Activated naive CD8-positive, alpha-beta T cell treated with anti-CD3 and anti-CD28 coated beads, Interleukin-2, amount 10 ng/mL, durations not matched to agents 7 days and 5 days (primary cell): ENCODE measurements at regions not wholly inside any gene's neighbourhood (a gene's known extent, or its start where the extent isn't known, plus 50 kb on each side); places are given as distances from the start of the nearest gene placed in this dataset.
"Not testable (repeated sequence)": the region's sequence is repeated elsewhere in the genome, so short reads cannot be mapped to it uniquely, and the experiment has no call there.

Source experiments
- ATAC-seq: fragments of 150-1000 bp; cut with Tn5 transposase; one replicate; pipeline ENCODE4 v1.10.0; 2021; ENCODE audit warnings: low read depth, moderate library complexity
- POLR2A ChIA-PET: fragments of 350-600 bp; sonication (Branson Sonifier 250); formaldehyde crosslinking; loops from one replicate; lab custom pipeline; 2021; ENCODE audit warnings: antibody characterized with exemption; lab: Charles Lee
- DNase-seq: peaks from one replicate; pipeline ENCODE4 v3.0.0; 2021
- H3K27ac Mint-ChIP-seq: one replicate; pipeline ENCODE4 v1.8.0; 2022; ENCODE audit warnings: mild to moderate bottlenecking, mixed read lengths
- H3K27me3 Mint-ChIP-seq: one replicate; pipeline ENCODE4 v1.8.0; 2022; ENCODE audit warnings: mild to moderate bottlenecking, moderate library complexity, mixed read lengths
- H3K36me3 Mint-ChIP-seq: one replicate; pipeline ENCODE4 v1.8.0; 2021; ENCODE audit warnings: mild to moderate bottlenecking, mixed read lengths
- H3K4me1 Mint-ChIP-seq: one replicate; pipeline ENCODE4 v1.8.0; 2021; ENCODE audit warnings: mixed read lengths
- H3K4me3 Mint-ChIP-seq: one replicate; pipeline ENCODE4 v1.8.0; 2022; ENCODE audit warnings: mild to moderate bottlenecking, moderate library complexity, mixed read lengths
- H3K9me3 Mint-ChIP-seq: one replicate; pipeline ENCODE4 v1.8.0; 2021; ENCODE audit warnings: mixed read lengths

GRCh38 chr13:55602784-55603183, 1537.9 kb upstream of the PRR20A start:
- ATAC-seq (no peak), DNase-seq (no peak)
- H3K27me3 Mint-ChIP-seq = no peaks in the 10 kb centered on the region
- peaks cover 1% of the 10 kb centered on the region for H3K9me3 Mint-ChIP-seq
- H3K4me3 Mint-ChIP-seq = no peak overlapping the region
- no peak overlapping the region for H3K27ac Mint-ChIP-seq
- H3K36me3 Mint-ChIP-seq = no peaks in the 10 kb centered on the region
- POLR2A ChIA-PET = no interaction called here
- H3K4me1 Mint-ChIP-seq = no peaks in the 10 kb centered on the region

DNA sequence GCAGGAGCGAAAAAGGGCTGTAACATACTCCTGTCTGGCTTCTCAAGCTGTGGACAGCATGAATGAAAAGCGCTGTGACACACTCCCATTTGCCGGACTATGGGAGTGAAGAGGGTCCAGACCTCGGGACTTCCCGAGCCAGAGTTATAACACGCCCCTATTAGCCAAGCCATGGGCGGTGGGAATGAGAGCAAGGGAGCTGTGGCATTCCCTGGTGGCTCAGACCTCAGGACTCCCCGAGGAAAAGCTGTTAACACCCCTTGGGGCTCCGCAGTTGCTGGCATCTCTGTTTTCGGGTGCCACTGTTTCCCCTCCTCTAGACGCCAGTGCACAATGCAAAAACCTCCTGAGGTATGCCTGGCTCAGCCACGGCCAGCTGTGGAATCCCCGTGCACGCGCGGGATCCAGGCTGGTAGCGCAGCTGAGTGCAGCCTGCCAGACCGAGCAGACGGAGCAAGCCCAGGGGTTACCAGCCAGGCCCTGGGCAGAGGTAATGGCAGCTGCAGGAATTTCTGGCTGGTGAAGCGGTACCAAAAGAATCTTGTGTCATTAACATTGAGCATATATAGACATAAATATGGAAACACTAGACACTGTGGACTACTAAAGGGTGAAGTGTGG, 1534.6 kb upstream of the PRR20A start:
- no peak for DNase-seq
- POLR2A ChIA-PET = no interaction called here

GRCh38 chr13:55613429-55614187, 1527.1 kb upstream of the PRR20A start:
- ATAC-seq (no peak), DNase-seq (no peak)
- Mint-ChIP-seq H3K27me3 (no peaks in the 10 kb centered on the region), H3K36me3 (no peaks in the 10 kb centered on the region), H3K4me1 (no peaks in the 10 kb centered on the region), H3K4me3 (no peak overlapping the region), H3K27ac (no peak overlapping the region), H3K9me3 (peaks cover 2% of the 10 kb centered on the region)
- POLR2A ChIA-PET = no interaction called here

More for the DNA sequence above, 1534.6 kb upstream of the PRR20A start:
- H3K36me3 Mint-ChIP-seq = no peaks in the 10 kb centered on the region
- H3K4me1 Mint-ChIP-seq = no peaks in the 10 kb centered on the region
- H3K4me3 Mint-ChIP-seq = no peak overlapping the region
- peaks cover 1% of the 10 kb centered on the region for H3K9me3 Mint-ChIP-seq
- H3K27me3 Mint-ChIP-seq = no peaks in the 10 kb centered on the region
- no peak overlapping the region for H3K27ac Mint-ChIP-seq
- ATAC-seq = no peak

DNA sequence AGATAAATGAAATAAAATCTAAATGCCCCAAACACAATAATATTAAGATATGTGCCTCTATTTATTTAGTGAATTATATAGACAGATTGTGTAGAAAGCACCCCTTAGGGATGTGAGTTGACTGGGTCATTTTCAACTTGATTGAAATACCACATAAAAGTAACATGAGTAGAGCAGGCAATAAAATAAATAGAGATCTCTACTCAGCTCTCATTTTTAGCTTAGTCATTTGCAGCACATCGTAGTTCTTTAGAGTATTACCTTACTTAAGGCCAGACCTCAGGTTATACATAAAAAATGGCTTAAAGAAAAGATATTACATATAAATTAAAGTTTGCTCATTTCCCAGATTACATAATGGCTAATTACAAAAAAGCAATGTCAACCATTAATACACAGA, 1525.6 kb upstream of the PRR20A start:
- Mint-ChIP-seq H3K4me1 (no peaks in the 10 kb centered on the region), H3K4me3 (no peak overlapping the region), H3K36me3 (no peaks in the 10 kb centered on the region), H3K27ac (no peak overlapping the region), H3K9me3 (peaks cover 2% of the 10 kb centered on the region), H3K27me3 (no peaks in the 10 kb centered on the region)
- no peak for DNase-seq
- POLR2A ChIA-PET = no interaction called here
- no peak for ATAC-seq

GRCh38 chr13:55617241-55617640, 1523.5 kb upstream of the PRR20A start:
- Mint-ChIP-seq H3K4me3 (no peak overlapping the region), H3K36me3 (no peaks in the 10 kb centered on the region), H3K9me3 (peaks cover 2% of the 10 kb centered on the region), H3K27ac (no peak overlapping the region), H3K4me1 (no peaks in the 10 kb centered on the region), H3K27me3 (no peaks in the 10 kb centered on the region)
- ATAC-seq = no peak
- DNase-seq = no peak
- POLR2A ChIA-PET = no interaction called here

DNA sequence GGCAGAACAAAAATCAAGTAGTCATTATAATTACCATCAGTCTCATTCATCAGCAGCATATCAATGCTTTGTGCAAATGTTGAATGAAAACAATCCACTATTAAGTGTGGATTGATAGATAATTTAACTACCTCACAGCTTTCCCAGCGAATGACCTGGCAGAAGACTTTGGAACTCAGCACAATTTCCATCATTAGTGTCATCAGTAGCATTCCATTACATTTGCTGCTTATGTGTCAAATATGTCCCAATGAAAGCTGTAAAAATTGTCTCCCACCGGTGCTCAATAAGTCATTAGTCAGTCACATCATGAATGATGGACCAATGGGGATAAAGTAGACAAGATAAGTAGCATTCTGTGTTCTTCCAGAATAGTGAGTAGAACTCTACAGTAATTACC, 1513.5 kb upstream of the PRR20A start:
- ATAC-seq (no peak), DNase-seq (no peak)
- no peaks in the 10 kb centered on the region for H3K27me3 Mint-ChIP-seq
- POLR2A ChIA-PET = no interaction called here
- H3K27ac Mint-ChIP-seq = no peak overlapping the region
- no peaks in the 10 kb centered on the region for H3K4me1 Mint-ChIP-seq
- H3K36me3 Mint-ChIP-seq = no peaks in the 10 kb centered on the region
- H3K4me3 Mint-ChIP-seq = no peak overlapping the region
- H3K9me3 Mint-ChIP-seq = peaks cover 14% of the 10 kb centered on the region

- no peaks in the 10 kb centered on the region for H3K27me3 Mint-ChIP-seq
- no peak overlapping the region for H3K4me3 Mint-ChIP-seq
- no peaks in the 10 kb centered on the region for H3K36me3 Mint-ChIP-seq
Measured at GRCh38 chr13:55632402-55632801, 1508.3 kb upstream of the PRR20A start.

GRCh38 chr13:55649485-55649884, 1491.2 kb upstream of the PRR20A start:
- Mint-ChIP-seq H3K4me1 (no peaks in the 10 kb centered on the region), H3K27ac (no peak overlapping the region), H3K9me3 (no peaks in the 10 kb centered on the region), H3K27me3 (no peaks in the 10 kb centered on the region), H3K36me3 (no peaks in the 10 kb centered on the region), H3K4me3 (no peak overlapping the region)
- POLR2A ChIA-PET = no interaction called here
- DNase-seq = no peak
- ATAC-seq = no peak

More at GRCh38 chr13:55632402-55632801, 1508.3 kb upstream of the PRR20A start:
- no peak overlapping the region for H3K27ac Mint-ChIP-seq
- DNase-seq = no peak
- no peak for ATAC-seq
- no peaks in the 10 kb centered on the region for H3K4me1 Mint-ChIP-seq
- peaks cover 16% of the 10 kb centered on the region for H3K9me3 Mint-ChIP-seq
- POLR2A ChIA-PET = no interaction called here

GRCh38 chr13:55652657-55653056, 1488.1 kb upstream of the PRR20A start:
- Mint-ChIP-seq H3K27me3 (no peaks in the 10 kb centered on the region), H3K36me3 (no peaks in the 10 kb centered on the region), H3K9me3 (peaks cover 5% of the 10 kb centered on the region), H3K4me3 (no peak overlapping the region), H3K4me1 (no peaks in the 10 kb centered on the region), H3K27ac (no peak overlapping the region)
- no peak for ATAC-seq
- POLR2A ChIA-PET = no interaction called here
- no peak for DNase-seq

DNA sequence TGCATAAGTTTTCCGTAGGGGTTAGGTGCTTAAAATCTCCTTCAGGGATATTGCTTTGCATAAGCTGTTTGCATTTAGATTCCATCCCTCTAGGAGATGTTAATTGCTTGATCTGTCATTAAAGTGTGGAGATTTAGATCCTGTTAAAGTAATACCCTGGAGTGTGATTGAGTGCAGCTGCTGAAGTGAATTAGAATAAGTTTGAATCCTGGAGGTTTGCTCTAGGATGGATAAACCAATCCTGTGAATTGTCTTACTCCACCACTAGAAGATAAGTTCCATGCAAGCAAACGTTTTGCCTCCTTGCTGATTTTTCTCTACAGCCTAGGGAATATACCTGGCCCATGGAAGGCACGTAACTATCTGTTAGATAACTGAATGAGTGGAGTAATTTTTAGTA, 1487.2 kb upstream of the PRR20A start:
- no peak overlapping the region for H3K27ac Mint-ChIP-seq
- peaks cover 5% of the 10 kb centered on the region for H3K9me3 Mint-ChIP-seq
- no peaks in the 10 kb centered on the region for H3K4me1 Mint-ChIP-seq
- H3K36me3 Mint-ChIP-seq = no peaks in the 10 kb centered on the region
- H3K27me3 Mint-ChIP-seq = no peaks in the 10 kb centered on the region
- ATAC-seq = no peak
- POLR2A ChIA-PET = no interaction called here
- H3K4me3 Mint-ChIP-seq = no peak overlapping the region
- no peak for DNase-seq

DNA sequence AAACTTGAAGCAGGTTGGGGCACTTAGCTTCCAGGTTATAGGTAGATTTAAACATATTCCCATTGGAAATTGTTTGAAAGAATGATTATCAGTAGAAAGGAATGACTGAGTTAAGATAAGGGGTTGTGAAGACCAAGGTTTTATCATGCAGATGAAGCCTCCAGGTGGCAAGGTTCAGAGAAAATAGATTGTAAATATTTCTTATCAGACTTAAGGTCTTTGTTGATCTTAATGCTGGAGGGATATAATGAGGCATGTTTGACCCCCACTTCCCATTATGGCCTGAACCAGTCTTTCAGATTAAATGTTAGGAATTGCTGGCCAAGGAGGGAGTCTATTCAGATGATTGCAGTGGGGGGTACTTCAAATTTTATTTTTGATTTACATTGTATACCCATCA, 1486.5 kb upstream of the PRR20A start:
- ATAC-seq (no peak), DNase-seq (no peak)
- Mint-ChIP-seq H3K27me3 (no peaks in the 10 kb centered on the region), H3K4me1 (no peaks in the 10 kb centered on the region), H3K36me3 (no peaks in the 10 kb centered on the region), H3K27ac (no peak overlapping the region), H3K9me3 (peaks cover 5% of the 10 kb centered on the region), H3K4me3 (no peak overlapping the region)
- POLR2A ChIA-PET = no interaction called here

- not testable (repeated sequence) for H3K4me1 Mint-ChIP-seq, H3K27ac Mint-ChIP-seq, H3K27me3 Mint-ChIP-seq
Measured at GRCh38 chr13:55660264-55660663, 1480.5 kb upstream of the PRR20A start.

GRCh38 chr13:55660851-55661250, 1479.9 kb upstream of the PRR20A start:
- Mint-ChIP-seq H3K4me3 (no peak overlapping the region), H3K36me3 (no peaks in the 10 kb centered on the region), H3K27ac (no peak overlapping the region), H3K27me3 (no peaks in the 10 kb centered on the region), H3K4me1 (no peaks in the 10 kb centered on the region), H3K9me3 (peaks cover 9% of the 10 kb centered on the region)
- no peak for DNase-seq
- POLR2A ChIA-PET = no interaction called here
- no peak for ATAC-seq

More at GRCh38 chr13:55660264-55660663, 1480.5 kb upstream of the PRR20A start:
- H3K4me3 Mint-ChIP-seq, H3K9me3 Mint-ChIP-seq, DNase-seq, POLR2A ChIA-PET, H3K36me3 Mint-ChIP-seq, ATAC-seq: not testable (repeated sequence)

DNA sequence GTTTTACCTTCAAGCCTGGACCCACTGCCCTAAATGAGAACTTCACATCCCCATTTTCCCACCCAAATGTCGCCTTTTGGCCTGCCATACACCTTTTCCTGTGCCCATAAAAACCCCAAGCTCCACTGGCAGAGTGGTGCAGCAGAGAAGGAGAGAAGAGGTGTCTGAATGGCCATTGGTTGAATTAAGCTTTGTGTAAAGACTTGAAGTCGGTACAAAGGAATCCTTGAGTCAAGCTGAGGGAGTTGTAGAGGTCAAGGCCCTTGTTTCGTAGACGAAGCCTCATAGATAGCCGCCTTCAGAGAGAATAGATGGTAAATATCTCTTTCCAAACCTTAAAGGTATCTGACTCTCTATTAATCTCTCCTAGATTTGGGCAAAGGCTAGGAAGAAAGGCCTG, 1479.2 kb upstream of the PRR20A start:
- DNase-seq (no peak), ATAC-seq (no peak)
- no peak overlapping the region for H3K27ac Mint-ChIP-seq
- POLR2A ChIA-PET = no interaction called here
- peaks cover 10% of the 10 kb centered on the region for H3K9me3 Mint-ChIP-seq
- no peaks in the 10 kb centered on the region for H3K36me3 Mint-ChIP-seq
- no peaks in the 10 kb centered on the region for H3K27me3 Mint-ChIP-seq
- no peak overlapping the region for H3K4me3 Mint-ChIP-seq
- H3K4me1 Mint-ChIP-seq = no peaks in the 10 kb centered on the region
